ENCODE measurements at regions not wholly inside any gene's neighbourhood (a gene's known extent, or its start where the extent isn't known, plus 50 kb on each side); places are given as distances from the start of the nearest gene placed in this dataset.
A peak's percentile ranks its signal among the peaks of the same experiment; 100 is the strongest.

- Histone ChIP-seq H3K9me3 (ENCODE audit: control insufficient read depth, insufficient read depth, low read length) (no peaks in the 10 kb centered on the region), H3K27me3 (ENCODE audit: control insufficient read depth, insufficient read depth, low read length) (peaks cover 2% of the 10 kb centered on the region), H3K27ac (ENCODE audit: low read depth, low read length) (no peak overlapping the region), H3K4me3 (ENCODE audit: low read depth, low read length) (no peak overlapping the region)
- TF ChIP-seq CTCF (IDR thresholded peaks at IDR 0.05; ENCODE audit: low read depth, low read length): no peak
- CTCF ChIA-PET: no interaction called here
- no peak for DNase-seq (ENCODE audit: low read depth, low spot score)
- POLR2A ChIA-PET: no interaction called here
Observed at GRCh38 chr9:107127608-107128007, 155.5 kb upstream of the RAD23B start.

GRCh38 chr9:107131108-107131799, 151.8 kb upstream of the RAD23B start:
- H3K9me3 ChIP-seq (ENCODE audit: control insufficient read depth, insufficient read depth, low read length): no peaks in the 10 kb centered on the region
- ChIA-PET CTCF (no interaction called here), POLR2A (no interaction called here)
- peaks cover 2% of the 10 kb centered on the region for H3K27me3 ChIP-seq (ENCODE audit: control insufficient read depth, insufficient read depth, low read length)
- TF ChIP-seq CTCF (IDR thresholded peaks at IDR 0.05; ENCODE audit: low read depth, low read length): no peak
- DNase-seq (ENCODE audit: low read depth, low spot score): no peak
- no peak overlapping the region for H3K4me3 ChIP-seq (ENCODE audit: low read depth, low read length)
- H3K27ac ChIP-seq (ENCODE audit: low read depth, low read length): no peak overlapping the region

DNA sequence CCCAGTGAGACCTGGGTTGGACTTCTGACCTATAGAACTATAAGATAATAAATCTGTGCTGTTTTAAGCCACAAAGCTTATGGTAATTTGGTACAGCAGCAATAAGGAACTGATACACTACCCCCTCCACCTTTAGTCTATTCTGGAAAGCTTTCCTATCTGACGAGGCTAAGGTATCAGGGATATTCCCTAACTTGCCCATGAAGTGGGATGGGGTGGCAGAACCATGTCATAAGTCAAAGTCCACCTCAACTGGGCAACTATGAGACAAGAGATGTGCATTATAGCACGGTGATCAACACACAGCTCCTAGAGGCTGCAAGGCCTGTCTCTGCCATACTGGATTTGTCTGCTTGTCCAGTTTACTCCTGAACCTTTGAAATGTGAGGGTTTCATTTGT, 146.8 kb upstream of the RAD23B start:
- no peak overlapping the region for H3K27ac ChIP-seq (ENCODE audit: low read depth, low read length)
- TF ChIP-seq CTCF (IDR thresholded peaks at IDR 0.05; ENCODE audit: low read depth, low read length): no peak
- POLR2A ChIA-PET: no interaction called here
- CTCF ChIA-PET: interaction anchor here (1.1 to 4.9 kb wide), 7 partner anchors 9 to 1625 kb away, joined by 4 to 40 read pairs (median 8); no protein-coding TSS in a partner anchor
- H3K9me3 ChIP-seq (ENCODE audit: control insufficient read depth, insufficient read depth, low read length): no peaks in the 10 kb centered on the region
- no peak overlapping the region for H3K4me3 ChIP-seq (ENCODE audit: low read depth, low read length)
- H3K27me3 ChIP-seq (ENCODE audit: control insufficient read depth, insufficient read depth, low read length): peaks cover 4% of the 10 kb centered on the region
- DNase-seq (ENCODE audit: low read depth, low spot score): no peak

GRCh38 chr9:107137495-107138202, 145.4 kb upstream of the RAD23B start:
- peak; percentile 79 for TF ChIP-seq CTCF (IDR thresholded peaks at IDR 0.05; ENCODE audit: low read depth, low read length)
- Histone ChIP-seq H3K27ac (ENCODE audit: low read depth, low read length) (no peak overlapping the region), H3K4me3 (ENCODE audit: low read depth, low read length) (no peak overlapping the region), H3K27me3 (ENCODE audit: control insufficient read depth, insufficient read depth, low read length) (peaks cover 9% of the 10 kb centered on the region), H3K9me3 (ENCODE audit: control insufficient read depth, insufficient read depth, low read length) (no peaks in the 10 kb centered on the region)
- ChIA-PET POLR2A (no interaction called here), CTCF (interaction anchor here (0.5 to 4.9 kb wide), 27 partner anchors 9 to 1806 kb away, joined by 3 to 40 read pairs (median 4); no protein-coding TSS in a partner anchor)
- DNase-seq (ENCODE audit: low read depth, low spot score): no peak

Measured in AG04450 (cell line).